HG02623 (cell line): ENCODE measurements at regions not wholly inside any gene's neighbourhood (a gene's known extent, or its start where the extent isn't known, plus 50 kb on each side); places are given as distances from the start of the nearest gene placed in this dataset.
"Not testable (repeated sequence)": the region's sequence is repeated elsewhere in the genome, so short reads cannot be mapped to it uniquely, and the experiment has no call there.

Source experiments
- ATAC-seq: cut with Tn5 transposase; IDR thresholded peaks from one replicate; pipeline ENCODE4 v1.9.1; 2021; ENCODE audit warnings: moderate library complexity; ENCODE audit not compliant: unreplicated experiment

DNA sequence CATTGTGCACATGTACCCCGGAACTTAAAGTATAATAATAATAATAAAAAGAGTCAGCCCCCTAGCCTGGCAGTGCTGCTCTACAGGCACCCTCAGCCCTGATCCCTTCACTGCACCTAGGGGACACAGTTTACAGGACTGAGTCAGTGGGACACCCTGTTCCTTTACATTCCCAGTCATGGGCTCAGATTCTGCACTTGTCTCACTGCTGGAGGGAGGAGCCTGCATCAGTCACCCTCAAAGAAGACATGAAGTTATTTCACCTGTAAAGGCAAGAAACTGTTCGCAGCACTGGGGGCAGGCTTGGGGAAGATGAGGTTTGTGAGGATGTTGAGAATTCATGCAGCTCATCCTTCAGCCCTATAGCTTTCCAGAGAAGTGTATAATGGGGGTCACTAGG lies 50.7 kb upstream of the VPREB1 start:
- no peak for ATAC-seq

DNA sequence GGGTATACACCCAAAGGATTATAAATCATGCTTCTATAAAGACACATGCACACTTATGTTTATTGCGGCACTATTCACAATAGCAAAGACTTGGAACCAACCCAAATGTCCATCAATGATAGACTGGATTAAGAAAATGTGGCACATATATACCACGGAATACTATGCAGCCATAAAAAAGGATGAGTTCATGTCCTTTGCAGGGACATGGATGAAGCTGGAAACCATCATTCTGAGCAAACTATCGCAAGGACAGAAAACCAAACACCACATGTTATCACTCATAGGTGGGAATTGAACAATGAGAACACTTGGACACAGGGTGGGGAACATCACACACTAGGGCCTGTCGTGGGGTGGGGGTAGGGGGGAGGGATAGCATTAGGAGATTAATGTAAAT lies 51.1 kb upstream of the VPREB1 start:
- ATAC-seq: not testable (repeated sequence)

DNA sequence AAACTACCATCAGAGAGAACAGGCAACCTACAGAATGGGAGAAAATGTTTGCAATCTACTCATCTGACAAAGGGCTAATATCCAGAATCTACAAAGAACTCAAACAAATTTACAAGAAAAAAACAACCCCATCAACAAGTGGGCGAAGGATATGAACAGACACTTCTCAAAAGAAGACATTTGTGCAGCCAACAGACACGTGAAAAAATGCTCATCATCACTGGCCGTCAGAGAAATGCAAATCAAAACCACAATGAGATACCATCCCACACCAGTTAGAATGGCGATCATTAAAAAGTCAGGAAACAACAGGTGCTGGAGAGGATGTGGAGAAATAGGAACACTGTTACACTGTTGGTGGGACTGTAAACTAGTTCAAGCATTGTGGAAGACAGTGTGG lies 51.6 kb upstream of the VPREB1 start:
- ATAC-seq: not testable (repeated sequence)

DNA sequence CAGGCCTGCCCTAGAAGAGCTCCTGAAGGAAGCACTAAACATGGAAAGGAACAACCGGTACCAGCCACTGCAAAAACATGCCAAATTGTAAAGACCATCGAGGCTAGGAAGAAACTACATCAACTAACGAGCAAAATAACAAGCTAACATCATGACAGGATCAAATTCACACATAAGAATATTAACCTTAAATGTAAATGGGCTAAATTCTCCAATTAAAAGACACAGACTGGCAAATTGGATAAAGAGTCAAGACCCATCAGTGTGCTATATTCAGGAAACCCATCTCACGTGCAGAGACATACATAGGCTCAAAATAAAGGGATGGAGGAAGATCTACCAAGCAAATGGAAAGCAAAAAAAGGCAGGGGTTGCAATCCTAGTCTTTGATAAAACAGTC lies 54.8 kb upstream of the VPREB1 start:
- not testable (repeated sequence) for ATAC-seq

DNA sequence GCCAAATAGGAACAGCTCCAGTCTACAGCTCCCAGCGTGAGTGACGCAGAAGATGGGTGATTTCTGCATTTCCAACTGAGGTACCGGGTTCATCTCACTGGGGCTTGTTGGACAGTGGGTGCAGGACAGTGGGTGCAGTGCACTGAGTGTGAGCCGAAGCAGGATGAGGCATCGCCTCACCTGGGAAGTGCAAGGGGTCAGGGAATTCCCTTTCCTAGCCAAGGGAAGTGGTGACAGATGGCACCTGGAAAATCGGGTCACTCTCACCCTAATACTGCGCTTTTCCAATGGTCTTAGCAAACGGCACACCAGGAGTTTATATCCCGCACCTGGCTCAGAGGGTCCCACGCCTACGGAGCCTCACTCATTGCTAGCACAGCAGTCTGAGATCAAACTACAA lies 56.7 kb upstream of the VPREB1 start:
- not testable (repeated sequence) for ATAC-seq

DNA sequence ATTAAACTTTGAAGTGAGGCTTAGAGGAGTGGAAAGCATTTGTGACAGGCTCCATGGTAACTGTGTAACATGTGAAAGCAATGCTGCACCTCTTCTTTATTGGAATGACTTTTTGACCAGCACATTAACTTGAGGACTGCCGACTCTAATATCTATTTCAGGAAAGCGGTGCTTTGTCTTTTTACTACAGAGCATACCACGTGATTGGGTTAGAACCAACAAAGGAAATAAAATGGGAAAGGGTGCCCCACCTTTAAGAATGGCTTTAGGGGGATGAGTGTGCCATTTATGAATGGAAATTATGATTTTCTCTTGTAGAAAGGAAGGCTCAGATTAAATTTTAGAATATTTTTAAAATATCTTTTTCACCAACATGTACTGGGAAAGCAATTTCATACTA lies 57.3 kb upstream of the VPREB1 start:
- no peak for ATAC-seq

DNA sequence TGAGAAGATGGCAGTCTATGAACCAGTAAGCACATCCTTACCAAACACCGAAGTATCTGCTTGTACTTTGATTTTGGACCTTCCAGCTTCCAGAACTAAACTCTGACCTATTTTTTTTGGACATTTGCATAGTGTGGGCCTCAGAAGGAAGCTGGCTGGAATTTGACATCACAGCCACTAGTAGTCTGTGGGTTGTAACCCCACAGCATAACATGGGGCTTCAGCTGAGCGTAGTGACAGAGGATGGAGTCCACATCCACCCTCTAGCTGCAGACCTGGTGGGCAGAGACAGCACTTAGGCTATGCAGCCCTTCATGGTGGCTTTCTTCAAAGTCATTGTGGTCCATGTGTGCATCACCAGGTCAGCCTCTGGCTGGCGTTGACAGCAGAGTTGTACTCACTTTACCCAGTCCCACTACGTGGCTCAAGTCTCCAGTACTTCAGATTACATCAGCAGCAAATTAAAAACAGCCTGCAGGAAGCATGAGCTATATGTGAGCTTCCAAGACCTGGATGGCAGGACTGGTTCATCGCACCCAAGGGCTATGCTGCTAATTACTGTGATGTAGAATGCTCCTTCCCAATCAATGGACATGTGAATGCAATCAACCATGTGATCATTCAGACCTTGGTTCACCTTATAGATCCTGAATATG lies 58.6 kb upstream of the VPREB1 start:
- ATAC-seq: no peak

DNA sequence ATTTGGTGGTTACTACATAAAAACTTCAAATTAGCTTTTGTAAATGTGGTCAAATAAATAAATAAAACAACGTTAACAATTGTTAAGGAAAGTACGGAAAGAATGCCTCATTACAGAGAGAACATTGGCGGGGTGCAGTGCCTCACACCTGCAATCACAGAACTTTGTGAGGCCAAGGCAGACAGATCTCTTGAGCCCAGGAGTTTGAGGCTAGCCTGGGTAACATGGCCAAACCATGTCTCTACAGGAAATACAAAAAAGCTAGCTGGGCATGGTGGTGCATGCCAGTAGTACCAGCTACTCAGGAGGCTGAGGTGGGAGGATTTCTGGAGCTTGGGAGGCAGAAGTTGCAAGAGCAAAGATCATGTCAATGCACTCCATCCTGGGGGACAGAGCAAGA lies 59.4 kb upstream of the VPREB1 start:
- no peak for ATAC-seq

DNA sequence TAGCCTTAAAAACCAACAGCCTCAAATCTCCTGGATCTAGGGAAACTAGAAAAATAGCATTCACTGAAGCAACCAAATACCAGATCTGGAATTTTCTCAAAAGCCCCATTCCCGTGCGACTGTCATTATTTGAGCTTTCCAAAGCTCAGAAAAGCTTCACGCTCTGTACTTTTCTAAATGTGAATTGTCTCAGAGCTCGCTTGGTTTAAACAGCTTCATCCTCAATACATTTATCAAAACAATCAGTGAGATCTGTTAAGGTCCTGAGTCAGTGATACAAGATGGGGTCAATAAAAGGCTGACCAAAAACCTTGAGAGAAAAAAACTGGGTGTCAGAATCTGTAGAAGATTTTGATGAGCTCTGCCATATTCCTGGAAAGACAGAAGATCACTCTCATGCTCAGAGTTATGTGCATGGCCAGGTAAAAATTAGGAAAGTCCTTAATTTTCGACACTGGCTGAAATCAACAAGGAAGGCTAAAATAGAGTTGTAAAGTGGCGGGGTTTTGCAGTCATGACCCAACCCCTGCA lies 60.2 kb upstream of the VPREB1 start:
- no peak for ATAC-seq

DNA sequence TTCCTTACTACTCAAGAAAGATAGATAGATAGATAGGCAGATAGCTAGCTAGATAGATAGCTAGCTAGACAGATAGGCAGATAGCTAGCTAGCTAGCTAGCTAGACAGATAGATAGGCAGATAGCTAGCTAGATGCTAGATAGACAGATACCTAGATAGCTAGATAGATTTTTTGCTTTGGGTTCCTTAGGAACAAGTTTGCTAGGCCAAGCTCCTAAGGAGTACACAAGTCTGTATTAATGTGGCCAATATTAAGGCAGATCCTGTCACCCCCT lies 61.7 kb upstream of the VPREB1 start:
- ATAC-seq: no peak

DNA sequence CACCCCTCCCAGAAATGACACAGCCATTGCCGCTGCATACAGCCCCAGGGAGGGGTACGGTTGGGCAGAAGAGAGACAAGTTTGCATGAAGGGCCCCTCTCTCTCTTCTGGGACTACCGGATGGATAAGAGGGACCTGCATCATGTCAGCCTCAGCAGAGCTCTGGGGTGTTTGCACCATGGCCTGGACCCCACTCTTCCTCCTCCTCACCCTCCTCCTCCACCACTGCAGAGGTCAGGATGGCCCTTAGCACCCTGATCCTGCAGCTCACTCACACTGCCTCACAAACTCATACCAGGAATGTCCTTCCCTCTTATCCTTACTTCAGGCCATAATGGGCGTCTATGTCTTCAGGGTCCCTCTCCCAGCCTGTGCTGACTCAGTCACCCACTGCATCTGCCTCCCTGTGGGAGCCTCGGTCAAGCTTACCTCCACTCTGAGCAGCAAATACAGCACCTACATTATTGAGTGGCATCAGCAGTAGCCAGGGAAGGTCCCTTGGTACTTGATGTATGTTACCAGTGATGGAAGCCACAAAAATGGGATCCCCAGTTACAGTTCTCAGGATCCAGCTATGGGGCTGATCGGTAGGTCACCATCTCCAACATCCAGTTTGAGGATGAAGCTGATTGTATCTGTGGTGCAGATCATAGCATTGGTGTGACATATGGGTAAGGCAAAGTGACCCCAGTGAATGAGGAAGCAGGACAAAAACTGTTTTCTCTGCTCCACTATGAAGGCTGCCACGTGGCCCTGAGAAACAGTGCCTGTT lies 62.2 kb upstream of the VPREB1 start:
- no peak for ATAC-seq

DNA sequence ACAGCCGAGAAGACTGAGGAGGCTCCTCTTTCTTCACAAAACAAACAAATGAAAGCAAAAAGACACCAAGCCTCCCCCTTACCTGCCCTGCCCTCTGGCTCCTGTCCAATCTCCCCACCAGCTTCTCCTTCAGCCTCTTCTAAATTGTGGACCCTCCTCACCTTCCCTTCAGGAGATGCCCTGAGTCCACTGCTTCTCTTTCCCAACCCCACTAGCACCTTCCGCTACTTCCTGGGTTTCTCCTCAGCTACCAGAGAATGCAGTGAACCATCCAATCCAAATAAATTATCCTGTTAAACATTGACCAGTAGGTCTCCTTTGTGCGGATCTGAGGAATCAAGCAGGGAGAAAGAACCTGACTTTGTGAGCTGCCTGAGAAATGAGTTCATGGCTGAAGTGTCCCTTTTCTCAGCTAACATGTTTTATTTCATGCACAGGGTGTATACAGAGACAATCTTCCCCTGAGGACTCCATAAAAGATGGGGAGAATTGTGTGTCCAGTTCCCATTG lies 63.2 kb upstream of the VPREB1 start:
- ATAC-seq: no peak

DNA sequence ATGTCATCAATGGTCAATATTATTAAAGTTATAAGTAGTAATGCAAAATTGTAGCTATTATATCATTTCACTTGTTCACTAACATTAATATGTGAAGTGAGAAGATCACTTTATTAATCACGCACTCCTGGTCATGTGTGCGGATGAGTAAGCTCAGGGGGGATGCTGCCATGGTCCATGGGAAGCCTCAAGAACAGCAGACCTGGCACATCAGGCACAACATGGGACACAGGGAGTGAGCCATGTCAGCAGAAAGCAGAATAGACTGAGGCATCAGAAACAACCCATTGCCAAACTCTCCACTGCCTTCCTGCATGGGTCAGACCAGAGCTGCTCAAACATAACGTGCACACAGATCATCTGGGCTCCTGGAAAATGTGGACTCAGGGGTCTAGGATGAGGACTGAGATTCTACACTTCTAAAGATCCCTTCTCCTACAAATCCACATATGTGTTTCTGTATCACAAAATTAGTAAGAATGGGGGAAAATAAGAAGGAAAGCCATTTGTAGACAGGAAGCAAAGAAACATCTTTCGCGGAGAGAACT lies 63.8 kb upstream of the VPREB1 start:
- no peak for ATAC-seq

DNA sequence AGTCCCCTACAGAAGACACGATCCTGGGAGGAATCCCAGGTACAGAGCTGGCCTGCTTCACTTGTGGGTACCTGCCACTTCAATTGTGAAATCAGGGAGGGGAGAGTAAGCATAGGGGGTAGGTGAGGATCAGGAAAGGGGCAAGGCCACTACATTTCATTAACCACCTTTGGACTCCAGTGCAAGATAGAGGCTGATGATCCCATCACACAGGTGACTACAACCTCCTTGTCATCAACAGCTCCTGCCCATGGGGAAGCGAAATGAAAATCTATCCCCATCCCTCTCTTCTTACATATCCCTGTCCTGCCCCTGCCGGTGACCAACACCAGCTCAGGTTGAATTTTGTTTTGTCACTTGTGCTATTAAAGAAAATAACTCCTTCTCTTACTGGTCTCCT lies 64.7 kb upstream of the VPREB1 start:
- ATAC-seq: no peak

DNA sequence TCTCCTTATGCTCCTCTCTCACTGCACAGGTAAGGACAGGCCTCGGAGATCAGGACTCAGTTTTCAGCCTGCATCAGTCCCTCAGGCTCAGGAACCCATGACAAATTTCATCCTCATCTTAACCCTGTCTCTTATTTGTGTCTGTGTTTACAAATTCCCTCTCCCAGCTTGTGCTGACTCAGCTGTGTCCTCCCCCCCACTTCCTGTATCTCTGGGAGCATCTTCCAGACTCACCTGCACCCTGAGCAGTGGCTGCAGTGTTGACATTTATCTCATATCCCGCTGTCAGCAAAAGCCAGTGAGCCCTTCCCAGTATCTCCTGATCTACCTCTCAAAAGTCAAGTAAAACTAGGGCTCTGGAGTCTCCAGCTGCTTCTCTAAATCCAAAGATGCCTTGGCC lies 65.6 kb upstream of the VPREB1 start:
- no peak for ATAC-seq

DNA sequence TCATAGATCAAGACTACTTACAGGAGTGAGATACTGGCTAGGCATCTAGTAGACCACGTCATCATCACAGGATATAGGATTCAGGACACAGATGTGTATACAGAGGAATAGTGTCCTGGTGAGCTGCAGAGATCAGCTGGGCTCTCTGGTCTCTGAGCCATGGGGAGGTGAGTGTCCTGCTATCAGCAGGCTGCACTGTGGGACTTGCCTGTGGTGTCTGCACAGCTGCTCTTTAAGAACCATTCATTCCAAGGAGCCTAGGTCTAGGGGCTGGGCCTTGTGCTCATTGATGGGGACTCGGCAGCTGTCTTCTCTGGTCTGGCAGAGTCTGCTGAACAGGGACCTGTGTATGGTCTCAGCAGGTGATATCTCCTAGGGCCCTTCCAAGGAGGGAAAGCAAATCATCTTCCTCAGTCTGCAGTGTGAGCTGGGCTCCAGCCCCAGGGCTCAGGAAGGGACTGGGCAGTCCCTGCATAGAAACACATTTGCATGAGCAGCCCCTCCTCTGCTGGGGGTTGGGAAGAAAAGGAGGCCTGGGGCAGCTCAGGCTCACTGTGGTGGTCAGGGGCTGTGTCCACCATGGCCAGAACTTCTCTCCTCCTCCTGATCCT lies 66.1 kb upstream of the VPREB1 start:
- ATAC-seq: no peak

DNA sequence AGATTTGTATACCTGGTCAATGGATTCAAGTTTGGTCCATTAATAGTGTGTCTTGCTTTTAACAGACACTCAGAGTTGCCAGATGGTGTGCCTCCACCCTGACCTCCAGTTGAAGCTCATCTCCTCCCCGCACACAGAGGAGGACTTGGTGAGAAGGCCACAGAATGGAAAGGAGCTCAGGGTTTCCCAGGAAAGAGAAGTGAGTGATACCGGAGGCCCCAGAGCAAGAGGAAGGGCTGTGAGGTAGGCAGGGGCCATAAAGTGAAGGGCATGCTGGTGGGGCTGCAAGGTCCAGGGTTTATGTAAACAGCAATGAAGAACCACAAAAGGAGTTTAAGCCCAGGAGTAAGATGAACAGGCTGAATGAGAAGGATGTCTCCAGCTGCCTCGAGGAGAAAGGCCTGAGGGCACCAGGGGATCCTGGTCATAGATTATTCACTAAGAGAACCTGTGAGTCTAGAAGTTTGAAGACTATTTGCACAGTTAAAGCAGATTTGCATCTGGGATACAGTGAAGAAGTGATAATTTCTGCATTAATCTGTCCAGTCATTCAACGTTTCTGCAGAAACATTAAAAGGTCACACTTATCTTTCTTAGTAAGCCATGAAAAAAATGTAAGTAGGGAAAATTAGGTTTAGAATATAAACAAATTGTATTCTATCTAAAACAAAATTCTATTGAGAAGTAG lies 67.5 kb upstream of the VPREB1 start:
- no peak for ATAC-seq

DNA sequence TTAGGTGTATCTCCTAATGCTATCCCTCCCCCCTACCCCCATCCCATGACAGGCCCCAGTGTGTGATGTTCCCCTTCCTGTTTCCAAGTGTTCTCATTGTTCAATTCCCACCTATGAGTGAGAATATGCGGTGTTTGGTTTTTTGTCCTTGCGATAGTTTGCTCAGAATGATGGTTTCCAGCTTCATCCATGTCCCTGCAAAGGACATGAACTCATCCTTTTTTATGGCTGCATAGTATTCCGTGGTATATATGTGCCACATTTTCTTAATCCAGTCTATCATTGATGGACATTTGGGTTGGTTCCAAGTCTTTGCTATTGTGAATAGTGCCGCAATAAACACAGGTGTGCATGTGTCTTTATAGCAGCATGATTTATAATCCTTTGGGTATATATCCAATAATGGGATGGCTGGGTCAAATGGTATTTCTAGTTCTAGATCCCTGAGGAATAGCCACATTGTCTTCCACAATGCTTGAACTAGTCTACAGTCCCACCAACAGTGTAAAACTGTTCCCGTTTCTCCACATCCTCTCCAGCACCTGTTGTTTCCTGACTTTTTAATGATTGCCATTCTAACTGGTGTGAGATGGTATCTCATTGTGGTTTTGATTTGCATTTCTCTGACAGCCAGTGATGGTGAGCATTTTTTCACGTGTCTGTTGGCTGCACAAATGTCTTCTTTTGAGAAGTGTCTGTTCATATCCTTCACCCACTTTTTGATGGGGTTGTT lies 71.5 kb upstream of the VPREB1 start:
- not testable (repeated sequence) for ATAC-seq

DNA sequence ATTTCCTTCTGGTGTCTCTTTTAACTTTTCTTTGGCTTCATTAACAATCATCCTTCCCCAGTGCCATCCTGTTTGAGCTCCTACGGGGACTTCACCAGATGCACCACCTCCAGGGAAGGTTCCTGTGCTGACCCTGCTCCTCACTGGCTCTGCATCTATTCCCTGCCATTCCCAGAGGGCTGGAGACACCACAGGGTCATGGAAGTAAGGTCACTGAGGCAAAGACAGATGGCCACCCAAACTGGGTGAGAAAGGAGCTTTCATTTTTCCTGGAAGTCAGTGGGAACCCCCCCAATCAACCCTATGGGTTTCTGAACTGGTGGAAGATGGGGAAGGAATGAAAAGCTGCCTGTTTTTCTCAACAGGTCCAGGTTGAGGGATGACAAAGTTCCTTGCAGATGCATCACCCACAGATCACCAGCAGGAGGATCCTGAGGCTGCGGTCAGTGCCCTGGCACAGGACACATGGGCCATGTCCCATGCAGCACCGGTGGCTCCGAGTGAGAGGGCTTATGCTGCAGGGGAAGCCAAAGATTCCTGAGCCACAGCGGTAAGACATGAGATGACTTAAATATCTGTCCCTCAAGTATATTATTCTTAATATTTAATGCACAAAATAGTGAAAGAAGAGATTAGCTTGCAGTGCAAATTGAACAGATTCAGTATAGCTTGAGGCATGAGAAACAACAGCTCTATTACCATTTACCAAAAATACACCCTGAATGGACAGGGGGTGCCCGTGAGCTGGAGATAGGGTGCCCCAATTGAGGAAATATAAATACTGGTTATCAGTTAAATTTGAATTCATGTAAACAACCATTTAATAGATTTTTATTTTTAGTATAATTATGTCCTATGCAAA lies 73.0 kb upstream of the VPREB1 start:
- no peak for ATAC-seq

DNA sequence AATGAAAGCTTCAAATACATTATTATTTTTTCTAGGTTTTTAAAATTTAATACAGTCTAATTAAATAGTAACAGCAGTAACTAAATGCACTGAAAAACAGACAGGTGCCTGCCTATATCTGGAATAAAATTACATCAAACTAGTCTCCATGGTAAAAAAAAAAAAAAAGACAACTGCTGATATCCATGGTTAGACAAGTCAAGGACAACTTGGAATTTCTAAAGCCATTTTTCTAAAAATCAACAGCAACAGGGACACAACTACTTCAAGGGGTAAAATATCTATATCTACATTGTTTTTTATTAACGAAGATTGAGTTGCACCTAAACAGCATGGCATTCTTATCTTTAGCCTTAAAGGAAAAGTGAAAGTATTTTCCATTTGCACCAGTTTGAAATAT lies 74.7 kb upstream of the VPREB1 start:
- ATAC-seq: no peak
